Neural progenitor cell (in vitro differentiated cells): ENCODE measurements at regions not wholly inside any gene's neighbourhood (a gene's known extent, or its start where the extent isn't known, plus 50 kb on each side); places are given as distances from the start of the nearest gene placed in this dataset.
A peak's percentile ranks its signal among the peaks of the same experiment; 100 is the strongest.

Experiments
- DNase-seq: peaks from one replicate; pipeline ENCODE4 v3.0.0-alpha.2; 2016; ENCODE audit warnings: low spot score
- H2AFZ ChIP-seq: fragments of 200-600 bp; sonication (generic); replicated peaks from 2 replicates; pipeline ENCODE4 v1.6.1; 2016; ENCODE audit warnings: antibody characterized with exemption
- H3F3A ChIP-seq: fragments of 200-600 bp; sonication (generic); 2 replicates; pipeline ENCODE4 v1.6.1; 2016; ENCODE audit warnings: antibody characterized with exemption, low read depth
- H3K27ac ChIP-seq: fragments of 200-600 bp; sonication (generic); 2 replicates; pipeline ENCODE4 v1.5.1; 2016; ENCODE audit warnings: mild to moderate bottlenecking
- H3K27me3 ChIP-seq: fragments of 200-600 bp; sonication (generic); 2 replicates; pipeline ENCODE4 v1.6.1; 2016; ENCODE audit warnings: mild to moderate bottlenecking, moderate library complexity
- H3K36me3 ChIP-seq: fragments of 200-600 bp; sonication (generic); 2 replicates; pipeline ENCODE4 v1.5.1; 2016
- H3K4me1 ChIP-seq: fragments of 200-600 bp; sonication (generic); 2 replicates; pipeline ENCODE4 v1.6.1; 2016; ENCODE audit warnings: mixed run types
- H3K4me2 ChIP-seq: fragments of 200-600 bp; sonication (generic); 2 replicates; pipeline ENCODE4 v1.6.1; 2016
- H3K4me3 ChIP-seq: fragments of 200-600 bp; sonication (generic); 2 replicates; pipeline ENCODE4 v1.5.1; 2016
- H3K79me2 ChIP-seq: fragments of 200-600 bp; sonication (generic); 2 replicates; pipeline ENCODE4 v1.6.1; 2016; ENCODE audit warnings: low read depth
- H3K9ac ChIP-seq: fragments of 200-600 bp; sonication (generic); 2 replicates; pipeline ENCODE4 v1.6.1; 2016
- H3K9me3 ChIP-seq: fragments of 200-600 bp; sonication (generic); 2 replicates; pipeline ENCODE4 v1.5.1; 2016; ENCODE audit warnings: low read depth
- H4K20me1 ChIP-seq: fragments of 200-600 bp; sonication (generic); 2 replicates; pipeline ENCODE4 v1.6.1; 2016; ENCODE audit warnings: low read depth
- H3K27ac Mint-ChIP-seq: 3 replicates; pipeline ENCODE4 v1.8.0; 2021; ENCODE audit warnings: mixed read lengths
- H3K27me3 Mint-ChIP-seq: 2 replicates; pipeline ENCODE4 v1.8.0; 2022; ENCODE audit warnings: low read depth, mild to moderate bottlenecking, inconsistent platforms, moderate library complexity, mixed read lengths; ENCODE audit not compliant: insufficient read depth
- H3K36me3 Mint-ChIP-seq: 3 replicates; pipeline ENCODE4 v1.8.0; 2021; ENCODE audit warnings: mixed read lengths
- H3K4me1 Mint-ChIP-seq: 3 replicates; pipeline ENCODE4 v1.8.0; 2021; ENCODE audit warnings: mixed read lengths
- H3K4me3 Mint-ChIP-seq: 3 replicates; pipeline ENCODE4 v1.8.0; 2021; ENCODE audit warnings: mild to moderate bottlenecking, moderate library complexity, mixed read lengths
- H3K9me3 Mint-ChIP-seq: 3 replicates; pipeline ENCODE4 v1.8.0; 2020; ENCODE audit warnings: mixed read lengths
- EZH2 ChIP-seq: fragments of 200-600 bp; sonication (generic); IDR thresholded peaks from 2 replicates; pipeline ENCODE4 v1.6.1; 2017; ENCODE audit warnings: antibody characterized with exemption, mild to moderate bottlenecking, moderate library complexity
- EZH2phosphoT487 ChIP-seq: fragments of 200-600 bp; sonication (generic); IDR thresholded peaks from 2 replicates; pipeline ENCODE4 v1.6.1; 2017; ENCODE audit warnings: antibody characterized with exemption
- TF ChIP-seq, protein P1 (sequence below): fragments of 200-600 bp; sonication (generic); IDR thresholded peaks from 2 replicates; pipeline ENCODE4 v1.5.1; 2017; ENCODE audit warnings: antibody characterized with exemption, mild to moderate bottlenecking

DNA sequence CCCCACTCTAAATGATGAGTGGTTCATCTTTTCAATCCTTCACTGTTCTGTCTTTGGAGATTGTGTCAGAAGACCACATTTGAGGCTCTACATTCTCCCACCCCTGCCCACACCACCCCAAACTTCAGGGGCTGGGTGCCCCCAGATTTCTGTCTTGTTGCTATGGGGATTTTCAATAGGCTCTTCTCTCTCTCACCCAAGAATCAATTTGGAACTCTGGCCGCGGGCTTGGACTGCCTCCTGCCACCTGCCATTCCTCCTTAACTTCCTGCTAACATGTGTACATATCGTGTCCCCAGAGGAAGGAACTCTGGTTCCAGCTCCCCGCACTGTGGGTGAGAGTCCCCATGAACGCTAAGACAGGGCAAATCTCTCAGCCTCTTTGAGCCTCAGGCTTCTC lies 67.4 kb upstream of the LARS2 start:
- DNase-seq = no peak
- Mint-ChIP-seq H3K27me3 (peaks cover 10% of the 10 kb centered on the region), H3K4me3 (no peak overlapping the region), H3K27ac (peak overlapping the region; percentile 4), H3K4me1 (peaks cover 9% of the 10 kb centered on the region), H3K36me3 (no peaks in the 10 kb centered on the region), H3K9me3 (peaks cover 2% of the 10 kb centered on the region)
- Histone ChIP-seq H3K4me3 (no peak overlapping the region), H3K27me3 (no peaks in the 10 kb centered on the region), H3K4me2 (no peak overlapping the region), H3F3A (peaks cover 3% of the 10 kb centered on the region), H3K79me2 (no peaks in the 10 kb centered on the region), H3K9ac (no peak overlapping the region), H3K4me1 (peaks cover 16% of the 10 kb centered on the region), H3K9me3 (no peaks in the 10 kb centered on the region), H3K27ac (no peak overlapping the region), H4K20me1 (no peaks in the 10 kb centered on the region), H3K36me3 (no peaks in the 10 kb centered on the region), H2AFZ (no peak overlapping the region)
- TF ChIP-seq EZH2phosphoT487 (no peak), EZH2 (no peak)
- TF ChIP-seq, protein P1, sequence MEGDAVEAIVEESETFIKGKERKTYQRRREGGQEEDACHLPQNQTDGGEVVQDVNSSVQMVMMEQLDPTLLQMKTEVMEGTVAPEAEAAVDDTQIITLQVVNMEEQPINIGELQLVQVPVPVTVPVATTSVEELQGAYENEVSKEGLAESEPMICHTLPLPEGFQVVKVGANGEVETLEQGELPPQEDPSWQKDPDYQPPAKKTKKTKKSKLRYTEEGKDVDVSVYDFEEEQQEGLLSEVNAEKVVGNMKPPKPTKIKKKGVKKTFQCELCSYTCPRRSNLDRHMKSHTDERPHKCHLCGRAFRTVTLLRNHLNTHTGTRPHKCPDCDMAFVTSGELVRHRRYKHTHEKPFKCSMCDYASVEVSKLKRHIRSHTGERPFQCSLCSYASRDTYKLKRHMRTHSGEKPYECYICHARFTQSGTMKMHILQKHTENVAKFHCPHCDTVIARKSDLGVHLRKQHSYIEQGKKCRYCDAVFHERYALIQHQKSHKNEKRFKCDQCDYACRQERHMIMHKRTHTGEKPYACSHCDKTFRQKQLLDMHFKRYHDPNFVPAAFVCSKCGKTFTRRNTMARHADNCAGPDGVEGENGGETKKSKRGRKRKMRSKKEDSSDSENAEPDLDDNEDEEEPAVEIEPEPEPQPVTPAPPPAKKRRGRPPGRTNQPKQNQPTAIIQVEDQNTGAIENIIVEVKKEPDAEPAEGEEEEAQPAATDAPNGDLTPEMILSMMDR = no peak

DNA sequence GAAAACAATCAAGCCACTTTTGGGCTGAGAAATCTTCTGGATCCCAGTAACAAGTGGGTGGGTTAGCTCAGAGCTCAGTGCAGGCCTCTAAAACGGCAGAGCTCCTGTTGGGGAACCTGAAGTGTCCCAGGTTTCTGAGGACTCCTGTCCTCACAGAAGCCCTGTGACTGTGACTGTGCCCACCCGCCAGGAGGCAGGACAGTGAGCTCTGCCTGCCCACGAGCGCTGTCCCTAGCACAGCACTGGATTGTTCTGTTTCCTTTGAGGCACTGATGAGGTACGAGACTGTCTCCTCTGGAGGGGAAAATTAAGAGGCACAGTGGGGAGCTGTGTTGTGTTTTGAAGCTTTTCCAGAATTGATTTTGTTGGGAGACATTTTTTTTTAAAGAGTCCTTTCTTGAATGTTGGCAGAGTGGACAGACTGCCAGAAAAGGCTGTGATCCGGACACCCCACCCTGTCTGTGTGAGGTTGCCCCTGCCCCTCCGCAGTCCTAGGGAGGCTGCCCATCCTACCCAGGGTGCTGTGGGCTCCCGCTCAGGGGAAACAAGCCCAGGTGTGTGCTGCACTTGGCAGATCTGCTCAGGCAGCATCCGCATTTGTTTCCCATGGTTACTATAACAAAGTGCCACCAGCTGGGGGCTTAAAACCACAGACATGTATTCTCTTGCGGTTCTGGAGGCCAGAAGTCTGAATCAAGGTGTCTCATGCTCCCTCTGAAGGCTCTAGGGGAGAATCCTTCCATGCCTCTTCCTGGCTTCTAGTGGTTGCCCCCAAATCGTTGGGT lies 66.6 kb upstream of the LARS2 start:
- no peak for DNase-seq
- Histone ChIP-seq H3K4me2 (no peak overlapping the region), H3K27ac (no peak overlapping the region), H3K4me3 (no peak overlapping the region), H3K79me2 (no peaks in the 10 kb centered on the region), H3K9ac (no peak overlapping the region), H3K4me1 (peaks cover 16% of the 10 kb centered on the region), H3F3A (peaks cover 3% of the 10 kb centered on the region), H3K27me3 (no peaks in the 10 kb centered on the region), H2AFZ (no peak overlapping the region), H4K20me1 (no peaks in the 10 kb centered on the region), H3K9me3 (no peaks in the 10 kb centered on the region), H3K36me3 (no peaks in the 10 kb centered on the region)
- no peak overlapping the region for H3K4me3 Mint-ChIP-seq
- no peaks in the 10 kb centered on the region for H3K9me3 Mint-ChIP-seq
- no peaks in the 10 kb centered on the region for H3K36me3 Mint-ChIP-seq
- H3K27ac Mint-ChIP-seq = no peak overlapping the region
- peaks cover 6% of the 10 kb centered on the region for H3K27me3 Mint-ChIP-seq
- peaks cover 9% of the 10 kb centered on the region for H3K4me1 Mint-ChIP-seq
- no peak for TF ChIP-seq EZH2phosphoT487
- TF ChIP-seq EZH2 = no peak
- TF ChIP-seq, protein P1 = no peak

DNA sequence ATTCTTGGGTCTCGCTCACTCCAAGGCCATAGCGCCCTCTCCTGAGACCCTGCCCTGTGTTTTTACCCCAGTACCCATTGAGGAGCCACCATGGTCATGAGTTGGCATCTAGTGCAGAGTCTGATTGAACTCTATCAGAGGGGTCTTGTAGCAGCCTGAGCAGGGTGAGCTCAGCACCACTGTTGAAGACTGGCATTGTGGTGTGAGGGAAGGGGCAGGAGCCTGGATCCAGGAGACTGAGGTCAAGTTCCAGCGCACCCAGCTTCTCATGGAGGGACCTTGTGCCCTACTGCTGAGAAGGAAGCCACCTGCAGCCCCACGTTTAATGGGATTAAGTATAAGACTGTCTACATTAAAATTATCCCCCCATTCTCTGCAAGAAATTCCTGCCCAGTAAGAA lies 65.8 kb upstream of the LARS2 start:
- no peak overlapping the region for H3K27ac Mint-ChIP-seq
- no peak overlapping the region for H3K9ac ChIP-seq
- H3K4me3 ChIP-seq = no peak overlapping the region
- no peaks in the 10 kb centered on the region for H4K20me1 ChIP-seq
- H3K79me2 ChIP-seq = no peaks in the 10 kb centered on the region
- peaks cover 3% of the 10 kb centered on the region for H3F3A ChIP-seq
- no peak overlapping the region for H2AFZ ChIP-seq
- no peak overlapping the region for H3K4me3 Mint-ChIP-seq
- DNase-seq = no peak
- no peaks in the 10 kb centered on the region for H3K9me3 ChIP-seq
- no peak overlapping the region for H3K4me2 ChIP-seq
- H3K27me3 ChIP-seq = no peaks in the 10 kb centered on the region
- peaks cover 9% of the 10 kb centered on the region for H3K4me1 Mint-ChIP-seq
- no peaks in the 10 kb centered on the region for H3K36me3 ChIP-seq
- no peak overlapping the region for H3K27ac ChIP-seq
- H3K27me3 Mint-ChIP-seq = peaks cover 6% of the 10 kb centered on the region
- peaks cover 16% of the 10 kb centered on the region for H3K4me1 ChIP-seq
- no peaks in the 10 kb centered on the region for H3K36me3 Mint-ChIP-seq
- TF ChIP-seq, protein P1 = no peak
- TF ChIP-seq EZH2 = no peak
- no peak for TF ChIP-seq EZH2phosphoT487
- no peaks in the 10 kb centered on the region for H3K9me3 Mint-ChIP-seq
